Chondrocyte (in vitro differentiated cells): ENCODE measurements at regions not wholly inside any gene's neighbourhood (a gene's known extent, or its start where the extent isn't known, plus 50 kb on each side); places are given as distances from the start of the nearest gene placed in this dataset.
A peak's percentile ranks its signal among the peaks of the same experiment; 100 is the strongest.
"Not testable (repeated sequence)": the region's sequence is repeated elsewhere in the genome, so short reads cannot be mapped to it uniquely, and the experiment has no call there.

ENCODE experiments used
- DNase-seq: peaks from one replicate; pipeline ENCODE4 v3.0.0; 2021; ENCODE audit warnings: mixed read lengths, low spot score
- H3K27ac Mint-ChIP-seq: one replicate; pipeline ENCODE4 v1.8.0; 2021; ENCODE audit warnings: mild to moderate bottlenecking, moderate library complexity, mixed read lengths; ENCODE audit not compliant: unreplicated experiment
- H3K27me3 Mint-ChIP-seq: 2 replicates; pipeline ENCODE4 v1.8.0; 2021; ENCODE audit warnings: low read depth, mixed read lengths
- H3K36me3 Mint-ChIP-seq: 2 replicates; pipeline ENCODE4 v1.8.0; 2021; ENCODE audit warnings: low read depth, mixed read lengths
- H3K4me1 Mint-ChIP-seq: 2 replicates; pipeline ENCODE4 v1.8.0; 2021; ENCODE audit warnings: low read depth, mild to moderate bottlenecking, mixed read lengths
- H3K4me3 Mint-ChIP-seq: one replicate; pipeline ENCODE4 v1.8.0; 2021; ENCODE audit warnings: mild to moderate bottlenecking, moderate library complexity, mixed read lengths; ENCODE audit not compliant: unreplicated experiment
- H3K9me3 Mint-ChIP-seq: 2 replicates; pipeline ENCODE4 v1.8.0; 2021; ENCODE audit warnings: low read depth, mixed read lengths
- CTCF ChIP-seq: fragments of 200-600 bp; sonication (generic); IDR thresholded peaks from 2 replicates; pipeline ENCODE4 v1.5.0; 2021; ENCODE audit warnings: antibody characterized with exemption, mild to moderate bottlenecking, moderate library complexity

GRCh38 chr2:209125291-209125690 lies 298.6 kb upstream of the MAP2 start:
- DNase-seq = no peak
- Mint-ChIP-seq H3K9me3 (peaks cover under 1% of the 10 kb centered on the region), H3K4me3 (no peak overlapping the region), H3K36me3 (no peaks in the 10 kb centered on the region), H3K27me3 (no peaks in the 10 kb centered on the region), H3K27ac (no peak overlapping the region), H3K4me1 (no peaks in the 10 kb centered on the region)
- no peak for TF ChIP-seq CTCF

- Mint-ChIP-seq H3K36me3 (no peaks in the 10 kb centered on the region), H3K9me3 (peaks cover 9% of the 10 kb centered on the region), H3K4me1 (no peaks in the 10 kb centered on the region), H3K27ac (no peak overlapping the region), H3K27me3 (peaks cover 8% of the 10 kb centered on the region), H3K4me3 (no peak overlapping the region)
- TF ChIP-seq CTCF = no peak
- DNase-seq = no peak
These were observed 285.8 kb upstream of the MAP2 start for GRCh38 chr2:209138079-209138478.

GRCh38 chr2:209141142-209141541 lies 282.7 kb upstream of the MAP2 start:
- Mint-ChIP-seq H3K27ac (no peak overlapping the region), H3K9me3 (peaks cover 5% of the 10 kb centered on the region), H3K4me3 (no peak overlapping the region), H3K36me3 (no peaks in the 10 kb centered on the region), H3K27me3 (peaks cover 10% of the 10 kb centered on the region), H3K4me1 (no peaks in the 10 kb centered on the region)
- DNase-seq = no peak
- no peak for TF ChIP-seq CTCF

GRCh38 chr2:209141818-209142217 lies 282.0 kb upstream of the MAP2 start:
- peaks cover 5% of the 10 kb centered on the region for H3K9me3 Mint-ChIP-seq
- no peak overlapping the region for H3K27ac Mint-ChIP-seq
- H3K36me3 Mint-ChIP-seq = no peaks in the 10 kb centered on the region
- H3K4me1 Mint-ChIP-seq = no peaks in the 10 kb centered on the region
- TF ChIP-seq CTCF = no peak
- DNase-seq = no peak
- peaks cover 13% of the 10 kb centered on the region for H3K27me3 Mint-ChIP-seq
- H3K4me3 Mint-ChIP-seq = no peak overlapping the region

GRCh38 chr2:209145220-209145691 lies 278.6 kb upstream of the MAP2 start:
- DNase-seq = peak; percentile 64
- H3K4me3 Mint-ChIP-seq, H3K4me1 Mint-ChIP-seq, H3K27ac Mint-ChIP-seq, H3K36me3 Mint-ChIP-seq, H3K9me3 Mint-ChIP-seq: not testable (repeated sequence)
- peaks cover 13% of the 10 kb centered on the region for H3K27me3 Mint-ChIP-seq

- H3K4me3 Mint-ChIP-seq = no peak overlapping the region
These were observed 277.7 kb upstream of the MAP2 start for GRCh38 chr2:209145941-209146681.

More at GRCh38 chr2:209145941-209146681, 277.7 kb upstream of the MAP2 start:
- DNase-seq = no peak
- Mint-ChIP-seq H3K9me3 (no peaks in the 10 kb centered on the region), H3K36me3 (no peaks in the 10 kb centered on the region), H3K4me1 (no peaks in the 10 kb centered on the region), H3K27ac (no peak overlapping the region), H3K27me3 (peaks cover 13% of the 10 kb centered on the region)
- no peak for TF ChIP-seq CTCF
